ENCODE measurements at regions not wholly inside any gene's neighbourhood (a gene's known extent, or its start where the extent isn't known, plus 50 kb on each side); places are given as distances from the start of the nearest gene placed in this dataset.

- no peak for TF ChIP-seq IRF2 (CRISPR knock-in tag; IDR thresholded peaks at IDR 0.05)
- TF ChIP-seq ZNF695 (CRISPR knock-in tag; IDR thresholded peaks at IDR 0.05) = no peak
- TF ChIP-seq ZNF274 (IDR thresholded peaks at IDR 0.05; ENCODE audit: borderline replicate concordance, low read depth, low read length) = no peak
- no peak for TF ChIP-seq ZBTB33 (CRISPR knock-in tag; IDR thresholded peaks at IDR 0.05)
- TF ChIP-seq ZNF76 (CRISPR knock-in tag; IDR thresholded peaks at IDR 0.05; ENCODE audit: borderline replicate concordance) = no peak
- no peak for TF ChIP-seq BHLHE40 (IDR thresholded peaks at IDR 0.05; ENCODE audit: low read length)
- TF ChIP-seq TEAD1 (CRISPR knock-in tag; IDR thresholded peaks at IDR 0.05) = no peak
- no peak for TF ChIP-seq RBM14 (IDR thresholded peaks at IDR 0.05; ENCODE audit: borderline replicate concordance, insufficient read depth, low read depth, low read length)
- no peak for TF ChIP-seq CLOCK (CRISPR knock-in tag; IDR thresholded peaks at IDR 0.05; ENCODE audit: borderline replicate concordance)
These were observed 472.2 kb upstream of the LINC00305 start for GRCh38 chr18:64620971-64621560.

Measured in K562 (cell line).